ENCODE measurements at regions not wholly inside any gene's neighbourhood (a gene's known extent, or its start where the extent isn't known, plus 50 kb on each side); places are given as distances from the start of the nearest gene placed in this dataset.

GRCh38 chr14:83294941-83295340 lies 1761.3 kb upstream of the SEL1L start:
- TF ChIP-seq FOXM1 (IDR thresholded peaks at IDR 0.05; ENCODE audit: borderline replicate concordance): no peak
- TF ChIP-seq L3MBTL2 (conservative IDR thresholded peaks at IDR 0.05): no peak
- TF ChIP-seq BHLHE40 (IDR thresholded peaks at IDR 0.05; ENCODE audit: borderline replicate concordance): no peak
- TF ChIP-seq FOXK2 (IDR thresholded peaks at IDR 0.05): no peak
- no peak for TF ChIP-seq FOXA1 (IDR thresholded peaks at IDR 0.05)
- TF ChIP-seq ZNF384 (IDR thresholded peaks at IDR 0.05): no peak
- no peak for TF ChIP-seq SP1 (IDR thresholded peaks at IDR 0.05)
- no peak for TF ChIP-seq ELF4 (IDR thresholded peaks at IDR 0.05)
- TF ChIP-seq, protein P1, sequence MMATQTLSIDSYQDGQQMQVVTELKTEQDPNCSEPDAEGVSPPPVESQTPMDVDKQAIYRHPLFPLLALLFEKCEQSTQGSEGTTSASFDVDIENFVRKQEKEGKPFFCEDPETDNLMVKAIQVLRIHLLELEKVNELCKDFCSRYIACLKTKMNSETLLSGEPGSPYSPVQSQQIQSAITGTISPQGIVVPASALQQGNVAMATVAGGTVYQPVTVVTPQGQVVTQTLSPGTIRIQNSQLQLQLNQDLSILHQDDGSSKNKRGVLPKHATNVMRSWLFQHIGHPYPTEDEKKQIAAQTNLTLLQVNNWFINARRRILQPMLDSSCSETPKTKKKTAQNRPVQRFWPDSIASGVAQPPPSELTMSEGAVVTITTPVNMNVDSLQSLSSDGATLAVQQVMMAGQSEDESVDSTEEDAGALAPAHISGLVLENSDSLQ (IDR thresholded peaks at IDR 0.05): no peak
